Mesothelial cell of epicardium (in vitro differentiated cells): ENCODE measurements at regions not wholly inside any gene's neighbourhood (a gene's known extent, or its start where the extent isn't known, plus 50 kb on each side); places are given as distances from the start of the nearest gene placed in this dataset.

Source experiments
- DNase-seq, 2 experiments: peaks; one replicate each; pipeline ENCODE4 v3.0.0; 2021; ENCODE audit warnings: low spot score in 2 of 2; ENCODE audit not compliant: unreplicated experiment in 2 of 2
- H3K27ac Mint-ChIP-seq: 2 replicates; pipeline ENCODE4 v1.8.0; 2021; ENCODE audit warnings: mixed read lengths
- H3K27me3 Mint-ChIP-seq: 2 replicates; pipeline ENCODE4 v1.8.0; 2021; ENCODE audit warnings: low read depth, mixed read lengths
- H3K36me3 Mint-ChIP-seq: 2 replicates; pipeline ENCODE4 v1.8.0; 2021; ENCODE audit warnings: mixed read lengths
- H3K4me1 Mint-ChIP-seq: 2 replicates; pipeline ENCODE4 v1.8.0; 2021; ENCODE audit warnings: mixed read lengths
- H3K4me3 Mint-ChIP-seq: 2 replicates; pipeline ENCODE4 v1.8.0; 2021; ENCODE audit warnings: mild to moderate bottlenecking, moderate library complexity, mixed read lengths
- H3K9me3 Mint-ChIP-seq: 2 replicates; pipeline ENCODE4 v1.8.0; 2021; ENCODE audit warnings: mixed read lengths
- TF ChIP-seq, protein P1 (sequence below): fragments of 200-600 bp; sonication (generic); IDR thresholded peaks from one replicate; pipeline ENCODE4 v1.5.0; 2021; ENCODE audit warnings: antibody characterized with exemption; ENCODE audit not compliant: unreplicated experiment

DNA sequence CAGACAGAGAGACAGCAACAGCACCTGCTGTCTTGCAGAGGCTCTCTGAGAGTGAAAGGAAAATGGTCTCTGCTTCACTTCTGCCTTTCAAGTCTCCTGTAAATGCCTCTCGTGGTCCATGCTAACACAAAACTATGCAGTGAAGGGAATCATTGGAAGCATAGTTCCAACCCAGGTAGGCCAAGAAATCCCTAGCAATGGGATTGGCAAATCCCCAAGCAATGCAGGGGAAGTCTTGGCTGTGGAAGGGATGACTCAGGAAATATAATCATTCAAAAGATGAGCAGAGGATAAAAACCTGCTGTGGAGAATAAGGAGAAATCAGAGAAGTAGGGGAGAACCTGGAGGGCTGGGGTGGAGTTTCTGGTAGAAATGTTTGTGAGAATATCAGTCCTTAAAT, 216.1 kb upstream of the ZBED5 start:
- TF ChIP-seq, protein P1, sequence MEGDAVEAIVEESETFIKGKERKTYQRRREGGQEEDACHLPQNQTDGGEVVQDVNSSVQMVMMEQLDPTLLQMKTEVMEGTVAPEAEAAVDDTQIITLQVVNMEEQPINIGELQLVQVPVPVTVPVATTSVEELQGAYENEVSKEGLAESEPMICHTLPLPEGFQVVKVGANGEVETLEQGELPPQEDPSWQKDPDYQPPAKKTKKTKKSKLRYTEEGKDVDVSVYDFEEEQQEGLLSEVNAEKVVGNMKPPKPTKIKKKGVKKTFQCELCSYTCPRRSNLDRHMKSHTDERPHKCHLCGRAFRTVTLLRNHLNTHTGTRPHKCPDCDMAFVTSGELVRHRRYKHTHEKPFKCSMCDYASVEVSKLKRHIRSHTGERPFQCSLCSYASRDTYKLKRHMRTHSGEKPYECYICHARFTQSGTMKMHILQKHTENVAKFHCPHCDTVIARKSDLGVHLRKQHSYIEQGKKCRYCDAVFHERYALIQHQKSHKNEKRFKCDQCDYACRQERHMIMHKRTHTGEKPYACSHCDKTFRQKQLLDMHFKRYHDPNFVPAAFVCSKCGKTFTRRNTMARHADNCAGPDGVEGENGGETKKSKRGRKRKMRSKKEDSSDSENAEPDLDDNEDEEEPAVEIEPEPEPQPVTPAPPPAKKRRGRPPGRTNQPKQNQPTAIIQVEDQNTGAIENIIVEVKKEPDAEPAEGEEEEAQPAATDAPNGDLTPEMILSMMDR = no peak
- Mint-ChIP-seq H3K36me3 (no peaks in the 10 kb centered on the region), H3K9me3 (no peaks in the 10 kb centered on the region), H3K27me3 (peaks cover 4% of the 10 kb centered on the region), H3K4me3 (no peak overlapping the region), H3K27ac (no peak overlapping the region), H3K4me1 (peaks cover 37% of the 10 kb centered on the region)
- no peak for DNase-seq

DNA sequence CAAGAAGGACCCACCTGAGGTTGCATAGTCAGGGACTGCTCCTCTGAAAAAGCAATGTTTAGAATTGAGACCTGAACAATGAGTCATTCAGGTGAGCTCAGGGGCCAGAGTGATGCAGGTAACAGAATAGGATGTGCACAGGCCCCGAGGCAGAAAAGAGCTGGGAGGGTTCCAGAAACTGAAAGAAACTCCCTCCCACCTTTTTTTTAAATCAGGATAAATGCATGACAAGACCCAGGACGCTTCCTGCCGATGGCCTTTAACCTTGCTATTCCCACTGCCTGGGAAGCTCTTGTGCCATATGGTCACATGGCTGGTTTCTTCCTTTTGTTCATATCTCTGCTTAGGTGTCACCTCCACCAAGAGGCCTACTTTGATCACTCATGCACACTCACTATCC, 214.2 kb upstream of the ZBED5 start:
- no peak for DNase-seq
- Mint-ChIP-seq H3K36me3 (no peaks in the 10 kb centered on the region), H3K4me3 (no peak overlapping the region), H3K9me3 (no peaks in the 10 kb centered on the region), H3K4me1 (peaks cover 37% of the 10 kb centered on the region), H3K27me3 (peaks cover 1% of the 10 kb centered on the region), H3K27ac (no peak overlapping the region)
- TF ChIP-seq, protein P1 = no peak

DNA sequence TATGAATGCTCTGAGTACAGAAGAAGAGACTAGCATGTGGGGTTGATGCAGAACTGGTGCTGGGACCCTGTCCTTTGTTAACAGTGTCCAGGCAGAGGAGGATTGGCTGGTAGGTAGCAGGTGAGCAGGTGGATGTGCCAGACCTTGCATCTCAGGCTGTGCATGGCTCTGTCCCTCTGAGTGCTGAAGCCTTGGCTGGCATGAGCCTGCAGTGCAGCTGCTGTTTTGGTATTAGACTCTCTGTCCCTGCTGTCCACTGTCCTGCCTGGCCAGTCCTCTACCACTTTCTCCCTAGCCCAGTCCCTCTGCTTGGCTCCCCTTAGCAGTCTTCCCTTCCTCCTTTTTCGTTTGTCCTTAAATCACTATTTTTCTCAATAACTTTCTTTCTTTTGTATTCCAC, 213.6 kb upstream of the ZBED5 start:
- TF ChIP-seq, protein P1 = no peak
- Mint-ChIP-seq H3K4me1 (peaks cover 35% of the 10 kb centered on the region), H3K36me3 (no peaks in the 10 kb centered on the region), H3K27ac (no peak overlapping the region), H3K9me3 (no peaks in the 10 kb centered on the region), H3K27me3 (peaks cover 1% of the 10 kb centered on the region), H3K4me3 (no peak overlapping the region)
- DNase-seq = no peak

DNA sequence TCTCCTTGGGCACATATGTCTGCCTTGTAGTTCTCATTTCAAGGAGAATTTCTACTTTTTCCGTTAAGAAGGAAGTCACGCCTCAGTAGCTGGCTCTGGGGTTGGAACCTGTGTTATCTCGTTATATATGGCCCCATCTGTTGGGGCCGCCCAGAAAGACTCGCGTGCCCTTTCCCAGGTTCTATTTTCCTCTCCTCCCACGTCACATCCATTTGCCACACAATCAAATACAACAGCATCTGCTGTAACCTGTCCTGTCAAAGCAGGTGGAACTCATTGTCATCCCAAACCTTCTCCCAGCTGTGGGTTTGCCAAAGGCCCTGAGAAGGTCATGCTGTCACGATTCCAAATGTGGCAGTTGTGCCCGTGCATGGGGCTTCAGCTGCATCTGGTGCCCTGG, 213.1 kb upstream of the ZBED5 start:
- Mint-ChIP-seq H3K4me3 (no peak overlapping the region), H3K4me1 (peaks cover 29% of the 10 kb centered on the region), H3K9me3 (no peaks in the 10 kb centered on the region), H3K27me3 (peaks cover 1% of the 10 kb centered on the region), H3K36me3 (no peaks in the 10 kb centered on the region), H3K27ac (no peak overlapping the region)
- TF ChIP-seq, protein P1 = no peak
- no peak for DNase-seq

DNA sequence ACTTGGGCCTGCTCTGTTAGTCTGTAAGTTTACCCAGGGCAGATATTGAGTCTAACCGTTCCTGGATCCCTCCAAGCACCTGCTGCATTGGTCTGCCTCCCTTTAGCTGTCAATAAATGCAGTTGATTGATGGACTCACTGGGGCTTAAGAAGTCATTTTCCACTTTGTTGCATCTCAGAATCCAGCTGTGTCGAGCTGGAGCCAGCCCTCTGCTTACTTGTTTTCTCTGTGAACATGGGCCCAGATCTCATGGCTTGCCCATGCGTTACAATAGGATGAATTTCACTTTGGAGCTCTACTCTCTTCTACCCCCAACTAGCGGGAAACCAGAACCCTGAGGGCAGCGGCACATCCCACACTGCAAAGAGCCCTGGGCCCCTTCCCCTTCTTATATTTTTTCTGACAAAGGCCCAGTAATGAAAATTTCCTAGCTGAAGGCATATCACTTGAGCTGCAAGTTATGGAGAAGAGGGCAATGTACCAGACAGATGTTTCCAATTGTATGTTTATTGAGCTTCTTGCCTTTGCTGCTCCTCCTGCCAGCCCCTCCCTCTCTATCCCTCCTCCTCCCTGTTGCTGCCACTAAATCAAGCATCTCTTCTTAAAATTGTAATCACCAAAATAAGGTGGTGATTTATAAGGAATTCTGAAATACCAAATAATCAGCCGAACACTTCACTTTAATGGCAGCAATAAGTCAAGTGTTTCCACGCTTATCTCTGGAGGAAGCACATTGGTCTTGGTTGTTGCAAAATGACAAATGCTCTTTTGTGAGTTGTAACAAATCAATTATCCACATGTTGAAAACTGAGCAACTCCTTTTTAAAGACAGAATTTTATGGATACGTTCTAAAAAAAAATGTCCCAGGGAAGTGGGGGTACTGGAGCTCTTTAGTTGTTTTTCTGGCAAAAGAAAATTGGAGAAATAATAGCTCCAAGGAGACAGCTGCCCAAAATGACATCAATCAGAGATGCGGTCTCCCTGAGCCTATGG, 212.3 kb upstream of the ZBED5 start:
- peaks cover 1% of the 10 kb centered on the region for H3K27me3 Mint-ChIP-seq
- H3K27ac Mint-ChIP-seq = peak overlapping the region; percentile 32
- DNase-seq = no peak
- H3K4me1 Mint-ChIP-seq = peaks cover 26% of the 10 kb centered on the region
- TF ChIP-seq, protein P1 = no peak
- H3K9me3 Mint-ChIP-seq = no peaks in the 10 kb centered on the region
- H3K4me3 Mint-ChIP-seq = no peak overlapping the region
- no peaks in the 10 kb centered on the region for H3K36me3 Mint-ChIP-seq
